ENCODE measurements at regions not wholly inside any gene's neighbourhood (a gene's known extent, or its start where the extent isn't known, plus 50 kb on each side); places are given as distances from the start of the nearest gene placed in this dataset.

DNA sequence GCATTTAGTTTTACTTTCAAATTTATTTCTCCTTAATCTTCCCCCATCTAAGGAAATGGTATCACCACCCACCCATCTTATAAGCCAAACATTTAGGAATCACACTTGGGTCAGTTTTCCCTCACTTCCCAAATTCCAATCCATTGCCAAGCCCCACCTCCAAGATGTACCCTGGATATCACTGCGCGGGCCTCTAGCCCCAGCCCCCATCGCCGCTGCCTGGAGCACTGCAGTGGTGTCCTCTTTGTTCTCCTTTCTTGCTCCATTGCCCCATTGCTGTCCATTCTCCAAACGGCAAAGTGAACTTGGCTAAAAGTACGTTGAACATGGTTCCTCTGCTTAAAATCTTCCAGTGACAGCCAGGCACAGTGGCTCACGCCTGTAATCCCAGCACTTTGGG is 267.8 kb downstream of the SHOX2 start:
- Histone ChIP-seq H3K4me2 (no peak overlapping the region), H3K4me1 (ENCODE audit: low read depth, poor library complexity, severe bottlenecking) (no peaks in the 10 kb centered on the region), H3K79me2 (ENCODE audit: insufficient read depth, low read depth) (no peaks in the 10 kb centered on the region), H3K36me3 (ENCODE audit: insufficient read depth) (no peaks in the 10 kb centered on the region), H4K20me1 (ENCODE audit: insufficient read depth) (no peaks in the 10 kb centered on the region), H2AFZ (ENCODE audit: low read depth) (no peak overlapping the region), H3K9ac (no peak overlapping the region), H3K27me3 (ENCODE audit: insufficient read depth, low read depth) (no peaks in the 10 kb centered on the region), H3K4me3 (IDR thresholded peaks at IDR 0.05; ENCODE audit: insufficient read depth, low read depth, low read length) (no peak overlapping the region), H3K27ac (no peak overlapping the region)
- TF ChIP-seq, protein P1, sequence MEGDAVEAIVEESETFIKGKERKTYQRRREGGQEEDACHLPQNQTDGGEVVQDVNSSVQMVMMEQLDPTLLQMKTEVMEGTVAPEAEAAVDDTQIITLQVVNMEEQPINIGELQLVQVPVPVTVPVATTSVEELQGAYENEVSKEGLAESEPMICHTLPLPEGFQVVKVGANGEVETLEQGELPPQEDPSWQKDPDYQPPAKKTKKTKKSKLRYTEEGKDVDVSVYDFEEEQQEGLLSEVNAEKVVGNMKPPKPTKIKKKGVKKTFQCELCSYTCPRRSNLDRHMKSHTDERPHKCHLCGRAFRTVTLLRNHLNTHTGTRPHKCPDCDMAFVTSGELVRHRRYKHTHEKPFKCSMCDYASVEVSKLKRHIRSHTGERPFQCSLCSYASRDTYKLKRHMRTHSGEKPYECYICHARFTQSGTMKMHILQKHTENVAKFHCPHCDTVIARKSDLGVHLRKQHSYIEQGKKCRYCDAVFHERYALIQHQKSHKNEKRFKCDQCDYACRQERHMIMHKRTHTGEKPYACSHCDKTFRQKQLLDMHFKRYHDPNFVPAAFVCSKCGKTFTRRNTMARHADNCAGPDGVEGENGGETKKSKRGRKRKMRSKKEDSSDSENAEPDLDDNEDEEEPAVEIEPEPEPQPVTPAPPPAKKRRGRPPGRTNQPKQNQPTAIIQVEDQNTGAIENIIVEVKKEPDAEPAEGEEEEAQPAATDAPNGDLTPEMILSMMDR (conservative IDR thresholded peaks at IDR 0.05; ENCODE audit: low read depth, low read length): no peak

DNA sequence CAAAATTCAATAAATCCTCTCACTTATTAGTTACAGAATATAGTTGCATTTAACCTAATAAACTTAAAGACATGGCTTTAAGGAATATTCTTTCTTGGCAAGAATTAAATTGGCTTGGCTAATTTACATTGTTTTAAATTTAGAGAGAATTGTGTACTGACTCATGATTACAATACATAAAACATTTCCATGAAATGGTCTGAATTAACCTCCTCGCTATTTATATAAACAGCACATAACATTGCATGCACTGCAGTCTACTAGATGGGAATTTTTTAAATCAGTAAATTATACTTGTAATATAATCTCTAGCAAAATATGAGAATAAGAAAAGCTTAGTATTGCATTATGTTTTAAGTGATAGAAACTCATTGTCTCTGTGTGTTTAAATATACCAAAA is 268.9 kb downstream of the SHOX2 start:
- Histone ChIP-seq H3K27ac (no peak overlapping the region), H3K4me1 (ENCODE audit: low read depth, poor library complexity, severe bottlenecking) (no peaks in the 10 kb centered on the region), H2AFZ (ENCODE audit: low read depth) (no peak overlapping the region), H3K9ac (no peak overlapping the region), H3K79me2 (ENCODE audit: insufficient read depth, low read depth) (no peaks in the 10 kb centered on the region), H4K20me1 (ENCODE audit: insufficient read depth) (no peaks in the 10 kb centered on the region), H3K4me3 (IDR thresholded peaks at IDR 0.05; ENCODE audit: insufficient read depth, low read depth, low read length) (no peak overlapping the region), H3K4me2 (no peak overlapping the region), H3K27me3 (ENCODE audit: insufficient read depth, low read depth) (no peaks in the 10 kb centered on the region), H3K36me3 (ENCODE audit: insufficient read depth) (no peaks in the 10 kb centered on the region)
- TF ChIP-seq, protein P1 (conservative IDR thresholded peaks at IDR 0.05; ENCODE audit: low read depth, low read length): no peak

DNA sequence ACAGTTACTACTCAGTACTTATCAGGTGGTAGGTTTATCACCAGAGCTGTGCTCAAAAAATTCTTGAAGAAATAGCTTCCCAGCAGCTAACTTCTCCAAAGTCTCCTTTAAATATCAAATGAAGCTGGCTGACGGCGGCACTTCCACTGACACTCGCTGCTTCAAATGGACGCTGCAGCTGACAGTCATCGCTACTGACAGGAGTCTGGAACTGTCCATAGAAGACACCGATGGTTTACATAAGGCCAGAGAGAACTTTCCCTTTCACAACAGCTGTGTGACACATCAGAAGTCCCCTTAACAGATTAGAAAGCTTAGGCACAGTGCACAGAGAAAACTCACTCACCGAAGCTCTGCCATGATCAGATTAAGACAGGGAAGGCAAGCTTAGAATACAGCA is 270.2 kb downstream of the SHOX2 start:
- TF ChIP-seq, protein P1 (conservative IDR thresholded peaks at IDR 0.05; ENCODE audit: low read depth, low read length): no peak
- Histone ChIP-seq H3K27ac (no peak overlapping the region), H2AFZ (ENCODE audit: low read depth) (no peak overlapping the region), H3K36me3 (ENCODE audit: insufficient read depth) (no peaks in the 10 kb centered on the region), H3K4me3 (IDR thresholded peaks at IDR 0.05; ENCODE audit: insufficient read depth, low read depth, low read length) (no peak overlapping the region), H3K4me2 (no peak overlapping the region), H4K20me1 (ENCODE audit: insufficient read depth) (no peaks in the 10 kb centered on the region), H3K4me1 (ENCODE audit: low read depth, poor library complexity, severe bottlenecking) (no peaks in the 10 kb centered on the region), H3K9ac (no peak overlapping the region), H3K79me2 (ENCODE audit: insufficient read depth, low read depth) (no peaks in the 10 kb centered on the region), H3K27me3 (ENCODE audit: insufficient read depth, low read depth) (no peaks in the 10 kb centered on the region)

DNA sequence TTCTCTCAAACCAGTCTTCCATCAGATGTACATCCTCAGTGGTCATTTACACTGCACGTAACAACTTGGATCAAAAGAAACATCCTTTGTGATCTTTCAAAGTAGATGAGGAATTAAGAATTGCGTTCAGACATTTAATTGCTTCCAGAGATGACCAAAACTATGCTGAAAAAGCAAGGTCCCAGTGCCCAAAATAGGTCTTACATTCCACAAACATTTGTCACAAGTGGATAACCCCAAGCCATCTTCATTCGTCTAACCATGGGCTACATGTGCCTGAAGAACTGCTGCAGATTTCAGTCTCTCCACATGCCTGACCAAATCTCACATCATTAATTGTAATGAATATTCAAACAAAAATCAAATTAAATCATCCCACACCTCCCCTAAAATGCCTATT is 273.6 kb downstream of the SHOX2 start:
- Histone ChIP-seq H3K27ac (no peak overlapping the region), H3K4me3 (IDR thresholded peaks at IDR 0.05; ENCODE audit: insufficient read depth, low read depth, low read length) (no peak overlapping the region), H2AFZ (ENCODE audit: low read depth) (no peak overlapping the region), H3K27me3 (ENCODE audit: insufficient read depth, low read depth) (no peaks in the 10 kb centered on the region), H3K4me1 (ENCODE audit: low read depth, poor library complexity, severe bottlenecking) (no peaks in the 10 kb centered on the region), H3K4me2 (no peak overlapping the region), H4K20me1 (ENCODE audit: insufficient read depth) (no peaks in the 10 kb centered on the region), H3K9ac (no peak overlapping the region), H3K36me3 (ENCODE audit: insufficient read depth) (no peaks in the 10 kb centered on the region), H3K79me2 (ENCODE audit: insufficient read depth, low read depth) (no peaks in the 10 kb centered on the region)
- TF ChIP-seq, protein P1 (conservative IDR thresholded peaks at IDR 0.05; ENCODE audit: low read depth, low read length): no peak

Data from KMS-11 (cell line).